ENCODE measurements at regions not wholly inside any gene's neighbourhood (a gene's known extent, or its start where the extent isn't known, plus 50 kb on each side); places are given as distances from the start of the nearest gene placed in this dataset.

GRCh38 chr6:104525677-104526322 lies 333.9 kb downstream of the HACE1 start:
- TF ChIP-seq POLR2A (IDR thresholded peaks at IDR 0.05; ENCODE audit: low read depth, low read length) (no peak), POLR2AphosphoS5 (IDR thresholded peaks at IDR 0.05; ENCODE audit: low read depth, low read length) (no peak)

All from GM12892 (cell line).